ENCODE measurements at regions not wholly inside any gene's neighbourhood (a gene's known extent, or its start where the extent isn't known, plus 50 kb on each side); places are given as distances from the start of the nearest gene placed in this dataset.
"Not testable (repeated sequence)": the region's sequence is repeated elsewhere in the genome, so short reads cannot be mapped to it uniquely, and the experiment has no call there.

- intact Hi-C loops (cut with micrococcal nuclease), result no loop called here
These were observed 62.9 kb downstream of the ACKR3 start for GRCh38 chr2:236632295-236633218.

- intact Hi-C loops (cut with micrococcal nuclease), result no loop called here
These were observed 63.6 kb downstream of the ACKR3 start for GRCh38 chr2:236633219-236633570.

GRCh38 chr2:236633775-236634560, 64.3 kb downstream of the ACKR3 start:
- intact Hi-C loops (cut with micrococcal nuclease), result no loop called here

GRCh38 chr2:236636261-236636660, 66.6 kb downstream of the ACKR3 start:
- intact Hi-C loops (cut with micrococcal nuclease), result no loop called here

GRCh38 chr2:236636714-236637470, 67.3 kb downstream of the ACKR3 start:
- intact Hi-C loops (cut with micrococcal nuclease), result no loop called here

- intact Hi-C loops (cut with micrococcal nuclease), result no loop called here
These were observed 68.3 kb downstream of the ACKR3 start for GRCh38 chr2:236637686-236638569.

GRCh38 chr2:236638707-236639106, 69.1 kb downstream of the ACKR3 start:
- intact Hi-C loops (cut with micrococcal nuclease), result no loop called here

- intact Hi-C loops (cut with micrococcal nuclease), result no loop called here
These were observed 70.0 kb downstream of the ACKR3 start for GRCh38 chr2:236639461-236640235.

GRCh38 chr2:236641051-236641726, 71.6 kb downstream of the ACKR3 start:
- intact Hi-C loops (cut with micrococcal nuclease), result no loop called here

- intact Hi-C loops (cut with micrococcal nuclease), result no loop called here
These were observed 72.5 kb downstream of the ACKR3 start for GRCh38 chr2:236642125-236642524.

GRCh38 chr2:236642584-236643291, 73.1 kb downstream of the ACKR3 start:
- intact Hi-C loops (cut with micrococcal nuclease), result no loop called here

- intact Hi-C loops (cut with micrococcal nuclease), result no loop called here
These were observed 73.9 kb downstream of the ACKR3 start for GRCh38 chr2:236643480-236643879.

GRCh38 chr2:236644067-236644466, 74.4 kb downstream of the ACKR3 start:
- intact Hi-C loops (cut with micrococcal nuclease), result no loop called here

GRCh38 chr2:236644502-236644911, 74.9 kb downstream of the ACKR3 start:
- intact Hi-C loops (cut with micrococcal nuclease), result no loop called here

GRCh38 chr2:236645141-236645540, 75.5 kb downstream of the ACKR3 start:
- intact Hi-C loops (cut with micrococcal nuclease), result not testable (repeated sequence)

- intact Hi-C loops (cut with micrococcal nuclease), result no loop called here
These were observed 76.8 kb downstream of the ACKR3 start for GRCh38 chr2:236646441-236646840.

GRCh38 chr2:236646871-236647270, 77.2 kb downstream of the ACKR3 start:
- intact Hi-C loops (cut with micrococcal nuclease), result no loop called here

GRCh38 chr2:236647621-236648020, 78.0 kb downstream of the ACKR3 start:
- intact Hi-C loops (cut with micrococcal nuclease), result no loop called here

GRCh38 chr2:236653863-236654262, 84.2 kb downstream of the ACKR3 start:
- intact Hi-C loops (cut with micrococcal nuclease), result no loop called here
